DND-41 (cell line): ENCODE measurements at regions not wholly inside any gene's neighbourhood (a gene's known extent, or its start where the extent isn't known, plus 50 kb on each side); places are given as distances from the start of the nearest gene placed in this dataset.

Source experiments
- EZH2 ChIP-seq: IDR thresholded peaks from 3 replicates; pipeline ENCODE4 v1.6.1; 2012; ENCODE audit warnings: borderline replicate concordance, low read depth, mild to moderate bottlenecking, moderate library complexity, low read length, inconsistent platforms; ENCODE audit not compliant: severe bottlenecking
- TF ChIP-seq, protein P1 (sequence below): IDR thresholded peaks from 2 replicates; pipeline ENCODE4 v1.5.1; 2012; ENCODE audit warnings: borderline replicate concordance, low read length, moderate library complexity, mild to moderate bottlenecking; ENCODE audit not compliant: poor library complexity, severe bottlenecking; ENCODE audit errors: extremely low read depth

DNA sequence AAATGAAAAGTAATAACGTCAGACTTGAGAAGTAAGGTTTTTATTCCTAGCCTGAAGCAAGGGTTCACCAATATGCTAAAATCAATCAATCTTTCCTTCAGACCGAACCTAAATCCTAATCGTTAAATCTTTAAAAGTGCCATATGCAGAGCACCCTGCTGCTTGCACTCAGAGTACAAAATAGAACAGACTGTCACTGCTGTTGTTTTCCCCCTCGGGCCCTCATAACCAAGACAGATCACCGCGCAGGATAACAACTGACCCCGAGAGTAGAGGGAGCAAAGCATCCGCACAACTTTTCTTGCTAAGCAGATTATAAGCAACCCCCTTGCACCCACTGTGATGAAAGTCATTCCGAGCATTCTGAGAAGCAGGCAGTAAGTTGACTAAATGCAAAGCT, 550.9 kb upstream of the NDST4 start:
- TF ChIP-seq, protein P1, sequence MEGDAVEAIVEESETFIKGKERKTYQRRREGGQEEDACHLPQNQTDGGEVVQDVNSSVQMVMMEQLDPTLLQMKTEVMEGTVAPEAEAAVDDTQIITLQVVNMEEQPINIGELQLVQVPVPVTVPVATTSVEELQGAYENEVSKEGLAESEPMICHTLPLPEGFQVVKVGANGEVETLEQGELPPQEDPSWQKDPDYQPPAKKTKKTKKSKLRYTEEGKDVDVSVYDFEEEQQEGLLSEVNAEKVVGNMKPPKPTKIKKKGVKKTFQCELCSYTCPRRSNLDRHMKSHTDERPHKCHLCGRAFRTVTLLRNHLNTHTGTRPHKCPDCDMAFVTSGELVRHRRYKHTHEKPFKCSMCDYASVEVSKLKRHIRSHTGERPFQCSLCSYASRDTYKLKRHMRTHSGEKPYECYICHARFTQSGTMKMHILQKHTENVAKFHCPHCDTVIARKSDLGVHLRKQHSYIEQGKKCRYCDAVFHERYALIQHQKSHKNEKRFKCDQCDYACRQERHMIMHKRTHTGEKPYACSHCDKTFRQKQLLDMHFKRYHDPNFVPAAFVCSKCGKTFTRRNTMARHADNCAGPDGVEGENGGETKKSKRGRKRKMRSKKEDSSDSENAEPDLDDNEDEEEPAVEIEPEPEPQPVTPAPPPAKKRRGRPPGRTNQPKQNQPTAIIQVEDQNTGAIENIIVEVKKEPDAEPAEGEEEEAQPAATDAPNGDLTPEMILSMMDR: no peak
- no peak for TF ChIP-seq EZH2
